CD4-positive, alpha-beta T cell (primary cell): ENCODE measurements at regions not wholly inside any gene's neighbourhood (a gene's known extent, or its start where the extent isn't known, plus 50 kb on each side); places are given as distances from the start of the nearest gene placed in this dataset.

Source experiments
- ATAC-seq: fragments of 200-7000 bp; cut with Tn5 transposase; one replicate; pipeline ENCODE4 v1.10.0; 2022; ENCODE audit warnings: mild to moderate bottlenecking; ENCODE audit not compliant: poor library complexity
- CTCF ChIA-PET: fragments of 350-600 bp; sonication (Branson Sonifier 250); formaldehyde crosslinking; loops from one replicate; lab custom pipeline; 2021; ENCODE audit warnings: antibody characterized with exemption, inconsistent platforms; lab: Charles Lee
- POLR2A ChIA-PET: fragments of 350-600 bp; sonication (Branson Sonifier 250); formaldehyde crosslinking; loops from one replicate; lab custom pipeline; 2021; ENCODE audit warnings: antibody characterized with exemption, inconsistent platforms; lab: Charles Lee
- DNase-seq, 14 experiments: peaks; one replicate each; pipeline ENCODE4 v3.0.0-alpha.2; 2013 to 2020; ENCODE audit warnings: mixed read lengths in 2 of 14
- H3K27ac ChIP-seq, 2 donors: one replicate each; pipeline versions ENCODE4 v1.5.1 to v1.7.0; 2013; ENCODE audit warnings: low read length in 2 of 2, low read depth in 1 of 2, mild to moderate bottlenecking in 1 of 2
- H3K27me3 ChIP-seq, 2 experiments: 1 replicate in 1 of 2; 2 replicates in 1 of 2; pipeline versions ENCODE4 v1.6.1 to v1.7.0; 2013; ENCODE audit warnings: low read length in 2 of 2, control low read depth in 1 of 2, mild to moderate bottlenecking in 1 of 2, moderate library complexity in 1 of 2; ENCODE audit not compliant: insufficient read depth in 2 of 2, control insufficient read depth in 1 of 2
- H3K36me3 ChIP-seq: one replicate; pipeline ENCODE4 v1.6.1; 2013; ENCODE audit warnings: low read length, control low read depth; ENCODE audit not compliant: insufficient read depth
- H3K4me1 ChIP-seq: one replicate; pipeline ENCODE4 v1.6.1; 2013; ENCODE audit warnings: low read length, control low read depth; ENCODE audit not compliant: insufficient read depth
- H3K4me3 ChIP-seq: one replicate; pipeline ENCODE4 v1.5.1; 2013; ENCODE audit warnings: mild to moderate bottlenecking, low read length, moderate library complexity
- H3K9me3 ChIP-seq, 2 experiments: 1 replicate in 1 of 2; 2 replicates in 1 of 2; pipeline versions ENCODE4 v1.6.1 to v1.7.0; 2013; ENCODE audit warnings: low read length in 2 of 2, mild to moderate bottlenecking in 2 of 2, control low read depth in 1 of 2, moderate library complexity in 1 of 2; ENCODE audit not compliant: control insufficient read depth in 1 of 2, insufficient read depth in 1 of 2
- H3K27ac Mint-ChIP-seq: one replicate; pipeline ENCODE4 v1.8.0; 2020; ENCODE audit warnings: mixed read lengths
- H3K27me3 Mint-ChIP-seq: one replicate; pipeline ENCODE4 v1.8.0; 2021; ENCODE audit warnings: mixed read lengths
- H3K36me3 Mint-ChIP-seq: one replicate; pipeline ENCODE4 v1.8.0; 2021; ENCODE audit warnings: low read depth, mixed read lengths
- H3K4me1 Mint-ChIP-seq: one replicate; pipeline ENCODE4 v1.8.0; 2021; ENCODE audit warnings: low read depth, mixed read lengths
- H3K4me3 Mint-ChIP-seq: one replicate; pipeline ENCODE4 v1.8.0; 2020; ENCODE audit warnings: mild to moderate bottlenecking, mixed read lengths
- H3K9me3 Mint-ChIP-seq: one replicate; pipeline ENCODE4 v1.8.0; 2020; ENCODE audit warnings: mixed read lengths
- CTCF ChIP-seq: fragments of 200-600 bp; IDR thresholded peaks from one replicate; pipeline ENCODE4 v1.8.0; 2022; ENCODE audit warnings: antibody characterized with exemption, mild to moderate bottlenecking
- intact Hi-C, 2 experiments: fragments of 100-400 bp; cut with DNase I in 1 of 2; cut with micrococcal nuclease in 1 of 2; formaldehyde crosslinking; loops; one replicate each; pipeline versions ENCODE4 v1.15.1 to v1.9.0; 2023 to 2025; cut with DNase I, micrococcal nuclease

- Histone ChIP-seq H3K4me3 (no peak overlapping the region), H3K27ac (no peak overlapping the region), H3K4me1 (no peaks in the 10 kb centered on the region), H3K9me3 (no peaks in the 10 kb centered on the region), H3K36me3 (no peaks in the 10 kb centered on the region), H3K27me3 (no peaks in the 10 kb centered on the region)
- TF ChIP-seq CTCF, result no peak
- Mint-ChIP-seq H3K4me3 (no peak overlapping the region), H3K27ac (no peak overlapping the region), H3K27me3 (no peaks in the 10 kb centered on the region), H3K4me1 (no peaks in the 10 kb centered on the region), H3K9me3 (peaks cover 4% of the 10 kb centered on the region), H3K36me3 (no peaks in the 10 kb centered on the region)
- intact Hi-C loops, result no loop called here
- DNase-seq (no peak), ATAC-seq (no peak)
- POLR2A ChIA-PET, result no interaction called here
- CTCF ChIA-PET, result no interaction called here
Measured at GRCh38 chr7:90053094-90053493, 101.2 kb upstream of the STEAP1 start.

GRCh38 chr7:90061077-90061476 lies 93.2 kb upstream of the STEAP1 start:
- Mint-ChIP-seq H3K27me3 (peaks cover 4% of the 10 kb centered on the region), H3K9me3 (no peaks in the 10 kb centered on the region), H3K27ac (no peak overlapping the region), H3K36me3 (no peaks in the 10 kb centered on the region), H3K4me3 (no peak overlapping the region), H3K4me1 (no peaks in the 10 kb centered on the region)
- ChIA-PET CTCF (no interaction called here), POLR2A (no interaction called here)
- no peak for TF ChIP-seq CTCF
- no peaks in the 10 kb centered on the region for H3K9me3 ChIP-seq
- intact Hi-C loops, result no loop called here
- no peaks in the 10 kb centered on the region for H3K4me1 ChIP-seq
- DNase-seq, result no peak
- peaks cover 0 to 3% of the 10 kb centered on the region in 2 experiments for H3K27me3 ChIP-seq
- H3K4me3 ChIP-seq, result no peak overlapping the region
- H3K36me3 ChIP-seq, result no peaks in the 10 kb centered on the region
- ATAC-seq, result no peak
- H3K27ac ChIP-seq, result no peak overlapping the region

GRCh38 chr7:90064370-90064769 lies 89.9 kb upstream of the STEAP1 start:
- Histone ChIP-seq H3K4me1 (no peaks in the 10 kb centered on the region), H3K27ac (no peak overlapping the region), H3K9me3 (no peaks in the 10 kb centered on the region), H3K36me3 (no peaks in the 10 kb centered on the region), H3K27me3 (peaks cover 0 to 4% of the 10 kb centered on the region in 2 experiments), H3K4me3 (no peak overlapping the region)
- no peaks in the 10 kb centered on the region for H3K9me3 Mint-ChIP-seq
- CTCF ChIA-PET, result no interaction called here
- TF ChIP-seq CTCF, result no peak
- no peaks in the 10 kb centered on the region for H3K4me1 Mint-ChIP-seq
- no peak for DNase-seq
- H3K36me3 Mint-ChIP-seq, result no peaks in the 10 kb centered on the region
- H3K27me3 Mint-ChIP-seq, result peaks cover 5% of the 10 kb centered on the region
- POLR2A ChIA-PET, result no interaction called here
- H3K4me3 Mint-ChIP-seq, result no peak overlapping the region
- no peak for ATAC-seq
- intact Hi-C loops, result no loop called here
- H3K27ac Mint-ChIP-seq, result no peak overlapping the region
